NCI-H774 (cell line): ENCODE measurements at regions not wholly inside any gene's neighbourhood (a gene's known extent, or its start where the extent isn't known, plus 50 kb on each side); places are given as distances from the start of the nearest gene placed in this dataset.
"Not testable (repeated sequence)": the region's sequence is repeated elsewhere in the genome, so short reads cannot be mapped to it uniquely, and the experiment has no call there.

Source experiments
- DNase-seq: peaks from one replicate; lab custom pipeline; 2025; lab: John Stamatoyannopoulos, UW

- no peak for DNase-seq
Measured at GRCh38 chr5:124872086-124872485, 125.6 kb upstream of the ZNF608 start.

GRCh38 chr5:124872615-124873014 is 126.2 kb upstream of the ZNF608 start:
- no peak for DNase-seq

DNA sequence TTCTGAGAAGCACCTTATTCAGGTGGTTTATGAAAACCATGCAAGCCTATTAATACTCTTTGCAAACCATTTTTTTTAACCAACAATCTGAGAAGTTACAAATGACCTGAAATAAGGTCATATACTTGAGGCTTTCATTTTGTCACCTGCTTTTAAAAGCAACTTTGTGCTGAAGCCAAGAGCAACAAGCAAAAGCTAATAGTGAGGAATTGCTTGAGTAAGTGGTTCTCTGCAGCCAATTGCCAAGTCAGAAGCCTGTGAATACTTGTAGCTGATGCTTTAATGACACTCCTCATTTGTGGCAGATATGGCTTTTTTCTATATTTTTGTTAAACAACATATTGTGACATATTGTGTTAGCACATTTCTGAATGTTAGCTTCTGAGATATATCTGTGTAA is 126.7 kb upstream of the ZNF608 start:
- DNase-seq: no peak

- DNase-seq: no peak
Measured at GRCh38 chr5:124873713-124874112, 127.3 kb upstream of the ZNF608 start.

GRCh38 chr5:124876566-124876965 is 130.1 kb upstream of the ZNF608 start:
- DNase-seq: no peak

DNA sequence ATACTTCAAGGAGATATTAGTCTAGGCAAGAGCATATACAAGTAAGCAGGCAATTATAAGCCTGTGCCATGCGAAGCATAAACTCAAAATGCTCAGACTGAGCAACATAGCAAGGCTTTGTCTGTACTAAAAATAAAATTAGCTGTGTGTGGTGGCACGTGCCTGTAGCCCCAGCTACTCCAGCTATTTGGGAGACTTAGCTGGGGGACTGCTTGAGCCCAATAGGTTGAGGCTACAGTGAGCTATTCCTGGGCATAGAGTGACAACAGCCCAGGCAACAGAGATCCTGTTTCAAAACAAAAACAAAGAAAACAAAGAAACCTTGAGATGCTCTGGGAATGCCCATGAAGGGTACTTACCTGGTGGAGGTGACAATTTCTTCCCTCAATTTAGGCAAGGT is 130.5 kb upstream of the ZNF608 start:
- no peak for DNase-seq

GRCh38 chr5:124877501-124878146 is 131.2 kb upstream of the ZNF608 start:
- no peak for DNase-seq

DNA sequence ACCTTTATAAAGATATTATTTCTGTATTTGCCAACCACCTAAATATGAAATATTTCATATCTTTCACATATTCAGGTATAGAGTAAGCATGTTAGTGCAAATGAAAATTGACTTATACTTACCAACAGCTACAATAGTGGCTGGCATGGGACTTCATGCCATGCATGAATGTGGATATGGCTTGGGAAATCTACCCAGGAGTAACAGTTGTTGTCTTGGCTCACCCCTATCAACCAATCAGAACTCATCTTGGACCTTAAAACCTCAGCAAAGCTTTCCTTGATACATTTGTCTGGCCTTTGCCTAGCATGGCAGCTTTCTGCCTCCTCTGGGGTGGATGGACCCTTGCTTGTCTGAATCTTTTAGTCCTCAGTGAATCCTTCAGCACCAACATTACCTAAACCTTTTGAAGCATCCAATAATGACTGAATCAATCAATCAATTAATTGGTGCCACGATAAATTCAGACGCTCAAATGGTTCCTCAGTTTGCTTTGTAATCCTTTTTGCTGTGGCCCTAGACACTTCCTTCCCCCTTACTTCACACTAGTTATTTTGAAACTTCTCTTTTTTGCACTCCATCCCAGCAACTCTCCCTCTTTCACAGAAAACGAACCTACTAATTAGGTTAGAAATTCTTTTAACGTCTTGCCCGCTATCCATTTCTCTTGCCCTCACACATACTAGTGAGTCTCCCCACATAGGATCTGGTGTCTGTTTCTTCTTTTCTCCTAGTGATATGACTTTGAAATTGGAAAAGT is 132.3 kb upstream of the ZNF608 start:
- no peak for DNase-seq

DNA sequence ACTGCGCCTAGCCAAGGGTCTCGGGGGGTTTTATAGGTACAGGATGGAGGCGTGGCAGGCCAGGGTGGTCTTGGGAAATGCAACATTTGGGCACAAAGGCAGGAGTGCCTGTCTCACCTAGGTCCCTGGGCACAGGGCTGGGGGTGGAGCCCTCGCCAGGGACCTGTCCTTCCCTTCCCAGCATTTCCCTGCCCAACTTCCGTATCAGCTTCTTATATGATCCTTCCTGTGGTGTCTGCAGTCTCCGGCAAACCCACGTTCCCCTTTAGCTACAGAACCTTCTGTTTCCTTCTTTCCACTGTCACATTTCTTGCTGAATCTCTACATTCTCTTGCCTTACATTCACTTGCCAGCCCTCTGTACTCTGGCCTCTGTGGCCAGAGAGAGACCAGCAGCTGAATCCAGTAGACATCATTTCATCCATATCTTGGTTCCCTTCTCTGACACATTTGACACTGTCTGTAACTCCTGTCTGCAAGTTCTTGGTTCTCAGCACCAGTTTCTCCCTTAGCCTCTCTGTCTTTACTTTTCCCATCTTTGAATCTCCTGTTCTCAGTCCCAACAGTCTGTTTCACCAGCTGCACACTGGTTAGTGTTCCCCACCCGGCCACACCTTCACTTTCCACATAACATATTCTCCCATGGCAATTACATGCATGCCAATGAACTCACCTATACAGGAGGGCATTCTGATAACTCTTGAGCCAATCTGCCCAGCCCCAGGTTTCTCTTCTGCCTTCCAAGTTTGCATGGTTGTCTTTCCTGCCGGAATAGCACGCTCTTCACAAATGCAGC is 134.7 kb upstream of the ZNF608 start:
- DNase-seq: no peak

GRCh38 chr5:124883681-124884080 is 137.2 kb upstream of the ZNF608 start:
- DNase-seq: no peak

DNA sequence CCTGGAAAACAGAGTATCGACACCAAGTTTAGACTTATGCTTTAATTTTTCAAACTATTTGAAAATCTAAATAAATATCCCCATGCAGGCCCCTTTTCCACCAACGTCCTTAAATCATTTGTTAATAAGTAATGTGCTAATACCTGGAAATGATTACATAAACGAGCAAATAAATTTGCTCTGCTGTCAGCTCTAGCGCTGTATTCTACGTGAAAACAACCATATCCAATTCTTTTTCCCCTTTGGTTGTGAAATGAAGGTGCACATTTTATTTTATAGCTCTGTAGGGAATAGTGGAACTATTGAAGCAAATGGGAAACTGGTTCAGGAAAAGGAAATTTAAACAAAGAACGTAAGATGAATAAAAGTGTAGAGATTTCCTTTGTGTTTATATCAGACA is 137.7 kb upstream of the ZNF608 start:
- no peak for DNase-seq

- DNase-seq: no peak
Measured at GRCh38 chr5:124885490-124885889, 139.1 kb upstream of the ZNF608 start.

DNA sequence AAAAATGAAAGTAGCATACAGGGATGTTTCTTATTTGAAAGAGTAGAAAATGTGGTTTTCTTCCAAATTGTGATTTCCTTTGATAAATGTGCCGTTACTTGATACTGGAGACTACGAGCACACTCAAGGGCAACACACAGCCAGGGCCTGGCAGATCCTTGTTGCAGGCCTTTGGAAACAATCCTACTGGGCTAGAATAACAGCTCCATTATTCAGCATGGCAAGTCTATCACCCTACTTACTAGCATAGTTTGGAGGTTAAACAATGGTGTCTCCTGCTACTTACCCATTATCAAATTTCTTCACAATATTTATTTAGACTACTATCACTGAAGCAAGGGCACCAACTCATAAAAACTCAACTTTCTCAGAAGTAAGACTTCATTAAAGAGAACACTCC is 140.8 kb upstream of the ZNF608 start:
- DNase-seq: no peak

- DNase-seq: no peak
Measured at GRCh38 chr5:124888050-124888506, 141.6 kb upstream of the ZNF608 start.

GRCh38 chr5:124888622-124889485 is 142.4 kb upstream of the ZNF608 start:
- DNase-seq: no peak

DNA sequence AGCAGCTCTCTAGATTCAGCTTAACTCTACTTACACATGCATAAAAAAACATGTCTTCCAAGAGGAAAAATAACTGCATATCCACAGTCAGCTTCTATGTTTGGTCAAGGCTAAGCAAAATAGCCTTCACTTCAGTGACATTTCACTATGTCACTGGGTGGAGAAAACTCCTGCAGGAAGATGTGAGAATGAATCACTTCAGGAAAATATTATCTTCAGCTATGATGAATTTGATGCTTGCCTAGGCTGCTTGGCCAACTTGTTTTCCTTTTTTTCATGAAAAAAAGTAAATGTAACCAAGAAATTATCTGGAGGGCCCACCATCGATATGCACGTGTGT is 143.0 kb upstream of the ZNF608 start:
- DNase-seq: no peak

GRCh38 chr5:124889850-124890249 is 143.4 kb upstream of the ZNF608 start:
- no peak for DNase-seq

GRCh38 chr5:124890442-124890841 is 144.0 kb upstream of the ZNF608 start:
- DNase-seq: not testable (repeated sequence)

DNA sequence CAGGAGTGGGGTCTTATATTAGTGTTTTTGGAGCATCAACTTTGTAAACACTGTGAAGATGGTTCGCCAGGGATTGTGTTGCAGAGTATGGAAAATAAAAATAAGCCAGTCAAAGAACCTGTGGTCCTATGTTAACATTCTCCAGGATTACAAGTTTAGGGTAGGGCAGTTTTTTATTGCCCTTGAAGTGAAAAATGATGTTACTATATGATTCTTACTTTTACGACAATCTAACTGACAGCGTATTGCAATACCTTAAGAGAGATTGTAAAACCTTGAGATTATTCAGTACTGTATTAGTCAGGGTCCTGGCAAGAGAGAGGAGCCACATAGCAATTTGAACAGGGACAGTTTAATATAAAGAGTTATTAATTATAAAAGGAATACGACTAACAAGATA is 144.7 kb upstream of the ZNF608 start:
- no peak for DNase-seq

DNA sequence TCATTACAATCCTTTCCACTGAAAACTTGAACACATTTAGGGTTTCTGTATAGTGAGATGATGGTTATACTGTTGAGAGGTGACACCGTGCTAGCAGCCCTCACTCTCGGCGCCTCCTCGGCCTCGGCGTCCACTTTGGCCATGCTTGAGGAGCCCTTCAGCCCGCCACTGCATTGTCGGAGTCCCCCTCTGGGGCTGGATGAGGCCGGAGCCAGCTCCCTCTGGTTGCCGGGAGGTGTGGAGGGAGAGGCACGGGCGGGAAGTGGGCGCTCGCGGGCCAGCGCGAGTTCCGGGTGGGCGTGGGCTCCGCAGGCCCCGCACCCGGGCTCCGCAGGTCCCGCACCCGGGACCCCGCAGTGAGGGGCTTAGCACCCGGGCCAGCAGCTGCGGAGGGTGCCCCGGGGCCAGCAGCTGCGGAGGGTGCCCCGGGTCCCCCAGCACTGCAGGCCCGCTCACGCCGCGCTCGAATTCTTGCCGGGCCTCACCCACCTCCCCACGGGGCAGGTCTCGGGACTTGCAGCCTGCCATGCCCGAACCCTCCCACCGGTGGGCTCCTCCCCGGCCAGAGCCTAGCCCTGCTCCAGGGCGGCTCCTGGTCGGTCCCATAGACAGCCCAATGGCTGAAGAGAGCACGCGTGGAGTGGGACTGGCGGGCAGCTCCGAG is 145.9 kb upstream of the ZNF608 start:
- DNase-seq: no peak

DNA sequence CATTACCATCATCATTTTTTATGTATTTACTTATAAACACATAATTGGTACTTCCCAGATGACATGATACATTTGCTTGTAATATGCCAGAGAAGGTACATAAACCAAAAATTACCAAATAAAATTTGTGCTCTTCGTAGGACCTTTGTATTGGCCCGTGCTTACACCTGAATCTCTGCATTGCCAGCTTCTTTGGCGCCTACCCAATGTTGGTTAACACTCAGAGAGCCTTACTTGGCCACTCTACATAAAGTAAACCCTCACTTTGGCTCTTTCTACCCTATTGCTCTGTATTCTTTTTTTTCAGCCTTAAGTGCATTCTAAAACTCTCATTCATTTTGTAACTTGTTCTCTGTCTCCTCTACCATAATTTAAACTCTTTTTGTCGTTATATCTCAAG is 148.1 kb upstream of the ZNF608 start:
- DNase-seq: no peak

- no peak for DNase-seq
Measured at GRCh38 chr5:124895236-124895635, 148.8 kb upstream of the ZNF608 start.
